ENCODE measurements at regions not wholly inside any gene's neighbourhood (a gene's known extent, or its start where the extent isn't known, plus 50 kb on each side); places are given as distances from the start of the nearest gene placed in this dataset.

DNA sequence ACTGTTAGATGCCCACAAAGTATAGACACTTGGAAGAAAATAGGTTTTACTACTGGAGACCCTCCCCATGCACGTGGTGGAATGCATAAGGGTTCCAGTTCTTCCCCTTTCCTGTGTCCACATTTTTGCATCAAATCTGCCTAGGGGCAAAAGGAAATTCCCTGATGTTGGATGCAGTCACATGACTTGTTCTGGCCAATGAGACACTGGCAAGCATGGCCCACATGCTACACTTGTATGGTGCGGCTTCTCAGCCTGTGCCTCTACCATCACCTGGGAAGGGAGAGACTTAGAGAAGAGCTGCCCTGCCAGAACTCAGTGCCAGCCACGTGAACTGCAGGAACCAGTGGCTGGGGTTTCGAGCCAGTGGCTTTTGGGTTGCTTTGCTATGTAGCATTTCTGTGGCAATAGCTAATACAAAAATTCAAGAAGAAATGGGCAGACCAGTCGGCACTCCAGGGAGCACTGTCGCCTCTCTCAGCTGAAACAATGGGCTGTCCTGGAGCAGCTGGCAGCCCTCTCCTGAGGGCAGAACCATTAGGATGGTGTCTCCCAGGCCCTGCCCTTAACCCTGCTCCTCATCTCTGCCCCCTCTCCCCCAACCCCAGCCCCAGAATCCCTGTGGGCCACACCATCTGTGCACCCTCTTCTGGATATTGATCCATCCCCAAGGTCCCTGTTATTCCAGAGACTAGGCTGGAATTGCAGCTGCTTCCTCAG is 634.0 kb downstream of the UQCRFS1 start:
- TF ChIP-seq TCF12 (IDR thresholded peaks at IDR 0.05; ENCODE audit: low read depth), result no peak
- TF ChIP-seq, protein P1, sequence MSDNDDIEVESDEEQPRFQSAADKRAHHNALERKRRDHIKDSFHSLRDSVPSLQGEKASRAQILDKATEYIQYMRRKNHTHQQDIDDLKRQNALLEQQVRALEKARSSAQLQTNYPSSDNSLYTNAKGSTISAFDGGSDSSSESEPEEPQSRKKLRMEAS (IDR thresholded peaks at IDR 0.05), result no peak
- TF ChIP-seq, protein P2, sequence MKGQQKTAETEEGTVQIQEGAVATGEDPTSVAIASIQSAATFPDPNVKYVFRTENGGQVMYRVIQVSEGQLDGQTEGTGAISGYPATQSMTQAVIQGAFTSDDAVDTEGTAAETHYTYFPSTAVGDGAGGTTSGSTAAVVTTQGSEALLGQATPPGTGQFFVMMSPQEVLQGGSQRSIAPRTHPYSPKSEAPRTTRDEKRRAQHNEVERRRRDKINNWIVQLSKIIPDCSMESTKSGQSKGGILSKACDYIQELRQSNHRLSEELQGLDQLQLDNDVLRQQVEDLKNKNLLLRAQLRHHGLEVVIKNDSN (IDR thresholded peaks at IDR 0.05), result no peak
- no peak for TF ChIP-seq RAD21 (IDR thresholded peaks at IDR 0.05; ENCODE audit: low read depth)
- no peak for TF ChIP-seq NFIC (IDR thresholded peaks at IDR 0.05)
- no peak for TF ChIP-seq FOXM1 (IDR thresholded peaks at IDR 0.05; ENCODE audit: borderline replicate concordance, low read depth)
- no peak for TF ChIP-seq CREB1 (IDR thresholded peaks at IDR 0.05; ENCODE audit: low read depth)

DNA sequence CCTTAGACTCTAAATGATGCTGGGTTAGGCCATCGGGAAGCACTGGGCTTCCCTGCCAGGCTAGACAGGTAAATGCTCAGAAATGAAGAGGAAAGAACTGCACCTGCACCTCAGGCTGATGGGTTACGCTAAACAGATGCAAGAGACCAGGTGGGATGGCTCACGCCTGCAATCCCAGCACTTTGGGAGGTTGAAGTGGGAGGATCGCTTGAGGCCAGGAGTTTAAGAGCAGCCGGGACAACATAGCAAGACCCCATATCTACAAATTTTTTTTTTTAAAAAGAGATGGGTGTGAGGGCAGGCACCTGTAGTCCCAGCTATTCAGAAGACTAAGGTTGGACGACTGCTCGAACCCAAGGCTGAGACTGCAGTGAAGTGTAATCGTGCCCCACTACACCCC is 634.7 kb downstream of the UQCRFS1 start:
- TF ChIP-seq, protein P1 (IDR thresholded peaks at IDR 0.05), result no peak
- TF ChIP-seq, protein P3, sequence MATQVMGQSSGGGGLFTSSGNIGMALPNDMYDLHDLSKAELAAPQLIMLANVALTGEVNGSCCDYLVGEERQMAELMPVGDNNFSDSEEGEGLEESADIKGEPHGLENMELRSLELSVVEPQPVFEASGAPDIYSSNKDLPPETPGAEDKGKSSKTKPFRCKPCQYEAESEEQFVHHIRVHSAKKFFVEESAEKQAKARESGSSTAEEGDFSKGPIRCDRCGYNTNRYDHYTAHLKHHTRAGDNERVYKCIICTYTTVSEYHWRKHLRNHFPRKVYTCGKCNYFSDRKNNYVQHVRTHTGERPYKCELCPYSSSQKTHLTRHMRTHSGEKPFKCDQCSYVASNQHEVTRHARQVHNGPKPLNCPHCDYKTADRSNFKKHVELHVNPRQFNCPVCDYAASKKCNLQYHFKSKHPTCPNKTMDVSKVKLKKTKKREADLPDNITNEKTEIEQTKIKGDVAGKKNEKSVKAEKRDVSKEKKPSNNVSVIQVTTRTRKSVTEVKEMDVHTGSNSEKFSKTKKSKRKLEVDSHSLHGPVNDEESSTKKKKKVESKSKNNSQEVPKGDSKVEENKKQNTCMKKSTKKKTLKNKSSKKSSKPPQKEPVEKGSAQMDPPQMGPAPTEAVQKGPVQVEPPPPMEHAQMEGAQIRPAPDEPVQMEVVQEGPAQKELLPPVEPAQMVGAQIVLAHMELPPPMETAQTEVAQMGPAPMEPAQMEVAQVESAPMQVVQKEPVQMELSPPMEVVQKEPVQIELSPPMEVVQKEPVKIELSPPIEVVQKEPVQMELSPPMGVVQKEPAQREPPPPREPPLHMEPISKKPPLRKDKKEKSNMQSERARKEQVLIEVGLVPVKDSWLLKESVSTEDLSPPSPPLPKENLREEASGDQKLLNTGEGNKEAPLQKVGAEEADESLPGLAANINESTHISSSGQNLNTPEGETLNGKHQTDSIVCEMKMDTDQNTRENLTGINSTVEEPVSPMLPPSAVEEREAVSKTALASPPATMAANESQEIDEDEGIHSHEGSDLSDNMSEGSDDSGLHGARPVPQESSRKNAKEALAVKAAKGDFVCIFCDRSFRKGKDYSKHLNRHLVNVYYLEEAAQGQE (IDR thresholded peaks at IDR 0.05; ENCODE audit: low read depth), result no peak
- TF ChIP-seq YY1 (IDR thresholded peaks at IDR 0.05; ENCODE audit: low read depth), result no peak
- TF ChIP-seq TCF12 (IDR thresholded peaks at IDR 0.05; ENCODE audit: low read depth), result no peak
- no peak for TF ChIP-seq NFIC (IDR thresholded peaks at IDR 0.05)
- TF ChIP-seq EGR1 (IDR thresholded peaks at IDR 0.05), result no peak
- no peak for TF ChIP-seq TEAD4 (IDR thresholded peaks at IDR 0.05)
- TF ChIP-seq TAF1 (IDR thresholded peaks at IDR 0.05; ENCODE audit: low read depth), result no peak
- no peak for TF ChIP-seq ZBTB7A (IDR thresholded peaks at IDR 0.05; ENCODE audit: low read depth)
- TF ChIP-seq CREB1 (IDR thresholded peaks at IDR 0.05; ENCODE audit: low read depth), result no peak
- no peak for TF ChIP-seq CEBPB (IDR thresholded peaks at IDR 0.05)
- no peak for TF ChIP-seq FOXM1 (IDR thresholded peaks at IDR 0.05; ENCODE audit: borderline replicate concordance, low read depth)
- TF ChIP-seq RAD21 (IDR thresholded peaks at IDR 0.05; ENCODE audit: low read depth), result no peak
- TF ChIP-seq, protein P2 (IDR thresholded peaks at IDR 0.05), result no peak
- TF ChIP-seq EP300 (IDR thresholded peaks at IDR 0.05; ENCODE audit: borderline replicate concordance), result no peak

DNA sequence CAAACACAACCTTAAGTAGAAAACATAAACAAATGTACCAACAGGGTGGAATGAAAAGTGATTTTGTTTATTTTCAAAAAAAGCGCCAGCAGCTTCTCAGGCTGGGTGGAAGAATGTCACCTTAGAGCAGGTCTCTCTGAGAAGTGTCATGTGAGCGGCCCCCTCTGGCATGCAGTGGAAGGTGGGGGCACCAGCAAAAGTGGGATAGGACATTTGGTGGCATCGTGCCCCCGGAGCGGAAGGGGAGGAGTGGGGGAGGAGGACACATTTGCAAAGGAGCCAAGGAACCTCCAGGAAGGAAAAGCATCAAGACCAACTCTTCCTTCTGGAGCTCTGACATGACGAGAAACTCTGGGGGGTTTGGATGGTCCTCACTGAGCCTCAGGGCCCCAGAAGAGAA is 635.3 kb downstream of the UQCRFS1 start:
- TF ChIP-seq ZBTB7A (IDR thresholded peaks at IDR 0.05; ENCODE audit: low read depth), result no peak
- TF ChIP-seq TEAD4 (IDR thresholded peaks at IDR 0.05), result no peak
- TF ChIP-seq EP300 (IDR thresholded peaks at IDR 0.05; ENCODE audit: borderline replicate concordance), result no peak
- TF ChIP-seq CREB1 (IDR thresholded peaks at IDR 0.05; ENCODE audit: low read depth), result no peak
- TF ChIP-seq NFIC (IDR thresholded peaks at IDR 0.05), result no peak
- no peak for TF ChIP-seq CEBPB (IDR thresholded peaks at IDR 0.05)
- TF ChIP-seq, protein P1 (IDR thresholded peaks at IDR 0.05), result no peak
- no peak for TF ChIP-seq YY1 (IDR thresholded peaks at IDR 0.05; ENCODE audit: low read depth)
- TF ChIP-seq, protein P3 (IDR thresholded peaks at IDR 0.05; ENCODE audit: low read depth), result no peak
- TF ChIP-seq, protein P2 (IDR thresholded peaks at IDR 0.05), result no peak
- TF ChIP-seq FOXM1 (IDR thresholded peaks at IDR 0.05; ENCODE audit: borderline replicate concordance, low read depth), result no peak
- TF ChIP-seq TCF12 (IDR thresholded peaks at IDR 0.05; ENCODE audit: low read depth), result no peak
- no peak for TF ChIP-seq TAF1 (IDR thresholded peaks at IDR 0.05; ENCODE audit: low read depth)
- no peak for TF ChIP-seq RAD21 (IDR thresholded peaks at IDR 0.05; ENCODE audit: low read depth)
- no peak for TF ChIP-seq EGR1 (IDR thresholded peaks at IDR 0.05)

DNA sequence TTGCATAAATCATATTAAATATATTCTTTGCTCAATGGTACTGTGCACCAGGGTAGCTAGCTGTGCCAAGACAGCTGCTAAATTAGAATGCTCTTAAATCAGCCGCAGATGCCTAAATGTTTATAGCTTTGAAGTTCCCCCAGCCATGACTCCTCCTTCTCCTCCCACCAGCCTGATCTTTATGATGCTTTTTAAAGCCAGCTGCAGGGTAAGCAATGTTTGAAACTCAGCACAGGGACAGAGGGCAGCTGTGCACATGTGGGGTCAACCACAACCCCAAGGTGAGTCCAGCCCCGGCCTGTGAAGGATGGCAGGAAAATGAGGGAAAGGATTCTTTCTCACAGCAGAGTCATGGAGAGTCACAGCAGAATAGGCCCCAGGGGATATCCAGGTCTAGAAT is 635.7 kb downstream of the UQCRFS1 start:
- no peak for TF ChIP-seq RAD21 (IDR thresholded peaks at IDR 0.05; ENCODE audit: low read depth)
- TF ChIP-seq TEAD4 (IDR thresholded peaks at IDR 0.05), result no peak
- no peak for TF ChIP-seq FOXM1 (IDR thresholded peaks at IDR 0.05; ENCODE audit: borderline replicate concordance, low read depth)
- TF ChIP-seq NFIC (IDR thresholded peaks at IDR 0.05), result no peak
- TF ChIP-seq, protein P1 (IDR thresholded peaks at IDR 0.05), result no peak
- TF ChIP-seq EP300 (IDR thresholded peaks at IDR 0.05; ENCODE audit: borderline replicate concordance), result no peak
- no peak for TF ChIP-seq CEBPB (IDR thresholded peaks at IDR 0.05)
- no peak for TF ChIP-seq ZBTB7A (IDR thresholded peaks at IDR 0.05; ENCODE audit: low read depth)
- TF ChIP-seq, protein P3 (IDR thresholded peaks at IDR 0.05; ENCODE audit: low read depth), result no peak
- no peak for TF ChIP-seq CREB1 (IDR thresholded peaks at IDR 0.05; ENCODE audit: low read depth)
- TF ChIP-seq, protein P2 (IDR thresholded peaks at IDR 0.05), result no peak
- TF ChIP-seq TCF12 (IDR thresholded peaks at IDR 0.05; ENCODE audit: low read depth), result no peak
- no peak for TF ChIP-seq YY1 (IDR thresholded peaks at IDR 0.05; ENCODE audit: low read depth)
- no peak for TF ChIP-seq EGR1 (IDR thresholded peaks at IDR 0.05)
- TF ChIP-seq TAF1 (IDR thresholded peaks at IDR 0.05; ENCODE audit: low read depth), result no peak

All from Ishikawa (cell line).